C4-2B (cell line): ENCODE measurements at regions not wholly inside any gene's neighbourhood (a gene's known extent, or its start where the extent isn't known, plus 50 kb on each side); places are given as distances from the start of the nearest gene placed in this dataset.

Experiments
- ZFX ChIP-seq: fragments of 450-650 bp; IDR thresholded peaks from 2 replicates; pipeline ENCODE4 v1.6.1; 2017
- TF ChIP-seq, protein P1 (sequence below): fragments of 450-650 bp; conservative IDR thresholded peaks from 2 replicates; pipeline ENCODE4 v1.5.1; 2017; ENCODE audit warnings: mild to moderate bottlenecking

DNA sequence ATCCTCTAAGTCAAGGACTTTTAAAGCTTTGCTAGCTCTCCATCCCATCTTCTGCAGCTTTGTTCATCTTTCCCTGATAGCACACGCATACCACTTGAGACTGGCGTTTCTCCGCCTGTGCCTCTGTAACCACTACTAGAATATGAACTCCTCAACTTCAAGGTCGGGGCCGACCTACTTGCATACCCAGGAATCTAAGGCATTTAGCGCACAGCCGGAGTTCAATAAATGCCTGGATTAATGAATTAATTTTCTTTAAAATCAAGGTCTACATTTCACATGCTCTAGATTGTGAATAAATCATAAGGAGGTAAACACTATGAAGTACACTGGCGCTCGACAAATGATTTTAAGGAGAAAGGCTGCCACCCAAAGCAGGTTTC, 89.3 kb downstream of the HNRNPD start:
- TF ChIP-seq, protein P1, sequence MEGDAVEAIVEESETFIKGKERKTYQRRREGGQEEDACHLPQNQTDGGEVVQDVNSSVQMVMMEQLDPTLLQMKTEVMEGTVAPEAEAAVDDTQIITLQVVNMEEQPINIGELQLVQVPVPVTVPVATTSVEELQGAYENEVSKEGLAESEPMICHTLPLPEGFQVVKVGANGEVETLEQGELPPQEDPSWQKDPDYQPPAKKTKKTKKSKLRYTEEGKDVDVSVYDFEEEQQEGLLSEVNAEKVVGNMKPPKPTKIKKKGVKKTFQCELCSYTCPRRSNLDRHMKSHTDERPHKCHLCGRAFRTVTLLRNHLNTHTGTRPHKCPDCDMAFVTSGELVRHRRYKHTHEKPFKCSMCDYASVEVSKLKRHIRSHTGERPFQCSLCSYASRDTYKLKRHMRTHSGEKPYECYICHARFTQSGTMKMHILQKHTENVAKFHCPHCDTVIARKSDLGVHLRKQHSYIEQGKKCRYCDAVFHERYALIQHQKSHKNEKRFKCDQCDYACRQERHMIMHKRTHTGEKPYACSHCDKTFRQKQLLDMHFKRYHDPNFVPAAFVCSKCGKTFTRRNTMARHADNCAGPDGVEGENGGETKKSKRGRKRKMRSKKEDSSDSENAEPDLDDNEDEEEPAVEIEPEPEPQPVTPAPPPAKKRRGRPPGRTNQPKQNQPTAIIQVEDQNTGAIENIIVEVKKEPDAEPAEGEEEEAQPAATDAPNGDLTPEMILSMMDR = no peak
- TF ChIP-seq ZFX = no peak
